Type B pancreatic cell (in vitro differentiated cells): ENCODE measurements at regions not wholly inside any gene's neighbourhood (a gene's known extent, or its start where the extent isn't known, plus 50 kb on each side); places are given as distances from the start of the nearest gene placed in this dataset.
A peak's percentile ranks its signal among the peaks of the same experiment; 100 is the strongest.

Experiments used
- DNase-seq: peaks from one replicate; pipeline ENCODE4 v3.0.0; 2021; ENCODE audit warnings: mixed read lengths; ENCODE audit not compliant: unreplicated experiment; ENCODE audit errors: extremely low spot score
- H3K27ac Mint-ChIP-seq: 2 replicates; pipeline ENCODE4 v1.8.0; 2021; ENCODE audit warnings: mild to moderate bottlenecking, mixed read lengths
- H3K27me3 Mint-ChIP-seq: 2 replicates; pipeline ENCODE4 v1.8.0; 2021; ENCODE audit warnings: mixed read lengths
- H3K36me3 Mint-ChIP-seq: 2 replicates; pipeline ENCODE4 v1.8.0; 2021; ENCODE audit warnings: mixed read lengths
- H3K4me1 Mint-ChIP-seq: one replicate; pipeline ENCODE4 v1.8.0; 2021; ENCODE audit warnings: mixed read lengths; ENCODE audit not compliant: unreplicated experiment
- H3K4me3 Mint-ChIP-seq: 2 replicates; pipeline ENCODE4 v1.8.0; 2021; ENCODE audit warnings: mild to moderate bottlenecking, mixed read lengths
- H3K9me3 Mint-ChIP-seq: 2 replicates; pipeline ENCODE4 v1.8.0; 2021; ENCODE audit warnings: mixed read lengths
- TF ChIP-seq, protein P1 (sequence below): fragments of 200-600 bp; sonication (generic); conservative IDR thresholded peaks from 2 replicates; pipeline ENCODE4 v1.5.0; 2021; ENCODE audit warnings: antibody characterized with exemption, mild to moderate bottlenecking

- no peak for DNase-seq
- H3K9me3 Mint-ChIP-seq: no peaks in the 10 kb centered on the region
- H3K27me3 Mint-ChIP-seq: peaks cover 3% of the 10 kb centered on the region
- peaks cover 3% of the 10 kb centered on the region for H3K4me1 Mint-ChIP-seq
- TF ChIP-seq, protein P1, sequence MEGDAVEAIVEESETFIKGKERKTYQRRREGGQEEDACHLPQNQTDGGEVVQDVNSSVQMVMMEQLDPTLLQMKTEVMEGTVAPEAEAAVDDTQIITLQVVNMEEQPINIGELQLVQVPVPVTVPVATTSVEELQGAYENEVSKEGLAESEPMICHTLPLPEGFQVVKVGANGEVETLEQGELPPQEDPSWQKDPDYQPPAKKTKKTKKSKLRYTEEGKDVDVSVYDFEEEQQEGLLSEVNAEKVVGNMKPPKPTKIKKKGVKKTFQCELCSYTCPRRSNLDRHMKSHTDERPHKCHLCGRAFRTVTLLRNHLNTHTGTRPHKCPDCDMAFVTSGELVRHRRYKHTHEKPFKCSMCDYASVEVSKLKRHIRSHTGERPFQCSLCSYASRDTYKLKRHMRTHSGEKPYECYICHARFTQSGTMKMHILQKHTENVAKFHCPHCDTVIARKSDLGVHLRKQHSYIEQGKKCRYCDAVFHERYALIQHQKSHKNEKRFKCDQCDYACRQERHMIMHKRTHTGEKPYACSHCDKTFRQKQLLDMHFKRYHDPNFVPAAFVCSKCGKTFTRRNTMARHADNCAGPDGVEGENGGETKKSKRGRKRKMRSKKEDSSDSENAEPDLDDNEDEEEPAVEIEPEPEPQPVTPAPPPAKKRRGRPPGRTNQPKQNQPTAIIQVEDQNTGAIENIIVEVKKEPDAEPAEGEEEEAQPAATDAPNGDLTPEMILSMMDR: no peak
- H3K4me3 Mint-ChIP-seq: no peak overlapping the region
- H3K27ac Mint-ChIP-seq: no peak overlapping the region
- no peaks in the 10 kb centered on the region for H3K36me3 Mint-ChIP-seq
Measured at GRCh38 chr9:18250053-18250452, 223.9 kb upstream of the ADAMTSL1 start.

DNA sequence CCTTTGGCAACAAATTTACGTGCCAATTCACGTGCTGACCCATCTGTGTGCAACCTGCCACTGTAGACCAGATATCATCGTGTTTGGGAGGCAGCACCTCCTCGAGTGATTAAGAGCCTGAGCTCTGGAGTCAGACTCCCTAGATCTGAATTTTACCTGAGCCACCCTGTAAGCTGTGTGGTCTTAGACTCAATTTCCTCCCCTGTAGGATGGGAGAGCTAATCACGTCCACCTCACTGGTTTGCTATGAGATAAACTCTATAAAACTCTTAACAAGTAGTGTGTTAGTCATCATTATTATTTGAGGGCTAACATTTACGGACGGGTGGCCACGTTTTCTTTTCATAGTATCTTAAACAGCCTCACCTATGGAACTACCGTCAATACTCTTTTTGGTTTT lies 220.0 kb upstream of the ADAMTSL1 start:
- no peak overlapping the region for H3K4me3 Mint-ChIP-seq
- no peaks in the 10 kb centered on the region for H3K36me3 Mint-ChIP-seq
- no peak for DNase-seq
- H3K9me3 Mint-ChIP-seq: no peaks in the 10 kb centered on the region
- peaks cover 3% of the 10 kb centered on the region for H3K27me3 Mint-ChIP-seq
- no peak overlapping the region for H3K27ac Mint-ChIP-seq
- TF ChIP-seq, protein P1: no peak
- H3K4me1 Mint-ChIP-seq: peaks cover 20% of the 10 kb centered on the region

DNA sequence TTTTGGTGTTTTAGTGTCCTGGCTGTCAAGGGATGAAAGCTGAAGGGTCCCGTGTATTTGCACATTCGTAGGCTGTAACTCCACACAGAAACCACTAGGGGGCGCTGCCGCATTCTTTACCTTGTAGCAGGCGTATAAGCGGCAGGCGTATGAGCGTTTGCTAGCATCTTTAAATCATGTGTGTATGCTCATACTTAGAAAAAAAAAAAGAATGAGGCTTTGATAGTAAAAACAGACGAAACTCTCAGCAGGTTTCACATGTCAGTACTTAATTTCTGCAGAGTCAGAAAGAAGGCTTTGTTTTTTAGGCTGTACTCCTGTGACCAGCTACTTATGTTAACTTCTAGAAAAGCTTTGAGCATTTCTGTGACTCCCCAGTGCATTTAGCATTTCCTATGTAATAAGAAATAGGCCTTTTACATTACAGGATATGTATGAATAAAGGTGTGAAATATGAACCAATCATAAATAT lies 218.8 kb upstream of the ADAMTSL1 start:
- Mint-ChIP-seq H3K27ac (no peak overlapping the region), H3K9me3 (no peaks in the 10 kb centered on the region), H3K4me1 (peaks cover 20% of the 10 kb centered on the region), H3K4me3 (no peak overlapping the region), H3K27me3 (peaks cover under 1% of the 10 kb centered on the region), H3K36me3 (no peaks in the 10 kb centered on the region)
- peak; percentile 86 for DNase-seq
- TF ChIP-seq, protein P1: peak; percentile 97

DNA sequence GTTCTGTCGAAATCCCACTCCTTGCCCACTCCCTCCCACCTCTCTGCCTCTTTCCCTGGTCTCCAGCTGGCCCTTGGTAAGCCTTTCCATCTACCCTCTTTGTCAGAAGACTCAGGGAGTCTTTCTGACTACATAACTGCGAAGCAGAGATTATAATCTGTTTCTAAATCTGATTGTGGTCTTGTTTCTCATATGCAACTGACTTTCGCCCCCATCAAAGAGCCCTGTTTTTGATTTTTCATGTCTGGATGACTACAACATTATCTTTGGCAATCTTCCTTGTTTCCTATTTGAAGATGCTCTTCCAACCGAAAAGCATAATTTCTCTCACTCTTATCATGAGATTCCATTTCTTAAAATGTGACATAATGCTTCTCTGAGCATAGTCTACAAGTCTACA lies 218.2 kb upstream of the ADAMTSL1 start:
- no peaks in the 10 kb centered on the region for H3K9me3 Mint-ChIP-seq
- TF ChIP-seq, protein P1: no peak
- peaks cover 22% of the 10 kb centered on the region for H3K4me1 Mint-ChIP-seq
- H3K27me3 Mint-ChIP-seq: no peaks in the 10 kb centered on the region
- no peak overlapping the region for H3K4me3 Mint-ChIP-seq
- H3K36me3 Mint-ChIP-seq: no peaks in the 10 kb centered on the region
- H3K27ac Mint-ChIP-seq: no peak overlapping the region
- no peak for DNase-seq

GRCh38 chr9:18256568-18256967 lies 217.4 kb upstream of the ADAMTSL1 start:
- TF ChIP-seq, protein P1: no peak
- H3K4me1 Mint-ChIP-seq: peaks cover 30% of the 10 kb centered on the region
- no peak overlapping the region for H3K4me3 Mint-ChIP-seq
- no peak overlapping the region for H3K27ac Mint-ChIP-seq
- H3K9me3 Mint-ChIP-seq: no peaks in the 10 kb centered on the region
- H3K27me3 Mint-ChIP-seq: no peaks in the 10 kb centered on the region
- DNase-seq: no peak
- H3K36me3 Mint-ChIP-seq: no peaks in the 10 kb centered on the region

- no peak for DNase-seq
- H3K4me3 Mint-ChIP-seq: no peak overlapping the region
- no peaks in the 10 kb centered on the region for H3K27me3 Mint-ChIP-seq
- no peaks in the 10 kb centered on the region for H3K36me3 Mint-ChIP-seq
- peaks cover 29% of the 10 kb centered on the region for H3K4me1 Mint-ChIP-seq
- H3K27ac Mint-ChIP-seq: no peak overlapping the region
- H3K9me3 Mint-ChIP-seq: no peaks in the 10 kb centered on the region
- TF ChIP-seq, protein P1: no peak
Measured at GRCh38 chr9:18260521-18260920, 213.4 kb upstream of the ADAMTSL1 start.
